Frontal cortex (tissue), 3 donors: ENCODE measurements at regions not wholly inside any gene's neighbourhood (a gene's known extent, or its start where the extent isn't known, plus 50 kb on each side); places are given as distances from the start of the nearest gene placed in this dataset.

Source experiments
- DNase-seq, 2 donors: peaks; one replicate each; pipeline ENCODE4 v3.0.0; 2012; ENCODE audit warnings: low spot score in 2 of 2
- FAIRE-seq: peaks from 2 replicates; lab custom pipeline; 2012; peaks lifted over from hg19 to GRCh38; lab: Jason Lieb, UNC
- donor health status: control.
- donor health status: control.
- donor health status: control.

DNA sequence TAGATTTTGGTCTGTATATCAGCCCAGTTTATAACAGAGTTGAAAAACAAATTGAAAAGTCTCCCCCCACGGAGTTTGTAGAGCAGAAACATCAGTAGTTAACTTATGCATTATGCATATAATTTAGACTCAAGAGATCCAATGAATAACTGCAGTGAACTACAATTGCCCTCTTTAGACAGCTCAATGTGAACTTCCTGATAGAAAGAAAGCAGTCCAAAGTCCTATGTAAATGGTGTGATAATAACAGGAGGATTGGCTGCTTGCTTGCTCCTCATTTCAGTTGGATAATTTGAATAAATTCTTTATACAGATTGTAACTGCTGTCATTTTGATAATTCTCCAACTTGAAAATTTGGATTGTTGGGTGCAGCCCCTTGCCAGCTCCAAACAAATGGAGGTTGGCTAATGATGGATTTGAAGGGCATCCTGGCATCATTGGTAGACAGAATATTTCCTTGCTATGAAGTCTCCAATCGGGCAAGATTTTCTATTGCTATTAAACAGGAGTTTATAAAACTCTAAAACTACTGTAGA, 297.1 kb downstream of the ASXL3 start:
- FAIRE-seq = no peak
- no peak for DNase-seq

DNA sequence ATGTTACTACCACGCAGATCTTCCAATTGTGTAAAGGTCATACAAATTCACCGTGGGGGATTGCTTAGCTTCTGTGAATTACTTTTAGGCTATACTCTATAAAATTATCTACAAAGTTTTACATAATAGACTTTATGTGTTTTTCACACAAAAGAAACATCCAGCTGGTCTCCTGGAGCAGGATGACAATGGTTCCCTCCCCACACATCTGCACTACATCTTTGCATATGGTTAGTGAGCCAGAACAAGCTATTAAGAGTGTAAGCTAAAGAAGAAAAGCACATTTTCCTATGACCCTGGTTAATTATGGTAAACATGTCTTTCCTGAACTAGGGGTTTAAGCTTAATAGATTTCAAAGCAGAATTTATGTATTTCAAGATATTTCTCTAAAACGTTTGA, 295.1 kb downstream of the ASXL3 start:
- no peak for FAIRE-seq
- DNase-seq = no peak

DNA sequence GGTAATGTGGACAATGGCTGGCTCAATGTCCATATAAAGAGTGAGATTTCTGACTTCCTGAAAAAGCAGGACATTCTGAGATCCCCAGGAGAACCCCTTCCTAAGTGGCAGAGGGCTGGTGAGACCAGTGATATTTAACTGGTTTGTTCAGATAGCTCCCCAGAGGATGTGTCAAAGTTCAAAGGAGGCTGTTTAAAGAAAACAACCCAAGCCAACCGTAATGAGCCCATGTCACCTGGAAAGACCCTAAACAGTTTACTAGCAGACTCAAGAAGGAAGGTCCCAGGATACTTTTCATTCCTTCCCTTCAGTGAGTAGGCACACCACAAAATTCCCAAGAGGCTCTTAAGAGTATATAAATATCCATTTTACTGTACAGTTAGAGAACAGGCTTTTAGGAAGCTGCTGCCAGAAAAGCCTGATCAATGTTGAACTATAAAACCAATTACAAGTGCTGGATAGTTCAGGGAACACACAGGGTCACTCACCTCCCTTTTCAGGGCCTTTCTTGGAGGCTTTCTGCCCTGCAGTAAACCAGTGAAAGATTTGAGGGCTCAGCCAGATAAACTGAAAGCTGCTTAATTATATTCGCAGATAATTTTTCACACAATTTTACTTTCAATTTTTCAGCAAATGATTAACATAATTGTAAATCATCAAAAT, 293.5 kb downstream of the ASXL3 start:
- DNase-seq (no peak), FAIRE-seq (no peak)

DNA sequence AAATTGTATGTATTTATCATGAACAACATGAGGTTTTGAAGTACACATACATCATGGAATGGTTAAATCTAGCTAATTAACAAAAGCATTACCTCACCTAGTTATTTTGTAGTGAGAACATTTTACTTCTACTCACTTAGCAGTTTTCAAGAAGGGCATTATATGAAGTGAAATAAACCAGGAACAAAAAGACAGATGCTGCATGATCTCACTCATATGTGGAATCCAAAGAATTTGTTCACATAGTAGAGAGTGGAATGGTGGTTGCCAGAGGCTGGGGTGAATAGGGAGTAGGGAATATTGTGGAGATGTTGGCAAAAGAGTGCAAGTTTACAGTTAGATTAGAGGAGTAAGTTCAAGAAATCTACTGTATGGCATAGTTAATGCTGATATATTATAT, 292.0 kb downstream of the ASXL3 start:
- DNase-seq (no peak), FAIRE-seq (no peak)

DNA sequence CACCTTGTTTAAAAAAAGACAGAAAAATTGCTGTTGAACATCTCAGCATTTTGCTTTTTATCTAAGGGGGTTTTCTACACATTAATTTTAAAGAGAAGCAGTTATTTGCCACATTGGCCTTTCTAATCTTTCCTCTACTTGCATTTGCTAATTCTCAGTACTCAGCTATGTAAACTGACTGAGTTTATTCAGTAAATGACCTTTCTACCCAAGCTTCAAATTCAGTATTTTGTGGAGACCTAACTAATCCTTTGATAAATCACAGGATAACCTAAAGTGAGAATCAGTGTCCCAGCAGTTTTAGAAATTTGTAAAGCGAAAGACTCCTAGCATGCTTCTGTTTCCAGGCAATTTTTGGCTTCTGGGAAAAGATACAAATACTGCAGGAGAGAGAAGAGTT, 288.4 kb downstream of the ASXL3 start:
- DNase-seq (no peak), FAIRE-seq (no peak)

DNA sequence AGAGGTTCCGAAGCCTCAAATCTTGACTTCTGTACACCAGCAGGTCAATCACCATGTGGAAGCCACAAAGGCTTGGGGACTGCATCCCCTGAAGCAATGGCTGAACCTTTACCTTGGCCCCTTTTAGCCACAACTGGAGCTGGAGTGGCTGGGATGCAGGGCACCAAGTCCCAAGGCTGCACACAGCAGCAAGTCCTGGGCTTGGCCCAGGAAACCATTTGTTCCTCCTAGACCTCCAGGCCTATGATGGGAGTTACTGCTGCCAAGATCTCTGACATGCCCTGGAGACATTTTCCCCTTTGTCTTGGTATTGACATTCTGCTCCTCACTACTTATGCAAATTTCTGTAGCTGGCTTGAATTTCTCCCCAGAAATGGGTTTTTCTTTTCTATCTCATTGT, 285.9 kb downstream of the ASXL3 start:
- DNase-seq (no peak), FAIRE-seq (no peak)

DNA sequence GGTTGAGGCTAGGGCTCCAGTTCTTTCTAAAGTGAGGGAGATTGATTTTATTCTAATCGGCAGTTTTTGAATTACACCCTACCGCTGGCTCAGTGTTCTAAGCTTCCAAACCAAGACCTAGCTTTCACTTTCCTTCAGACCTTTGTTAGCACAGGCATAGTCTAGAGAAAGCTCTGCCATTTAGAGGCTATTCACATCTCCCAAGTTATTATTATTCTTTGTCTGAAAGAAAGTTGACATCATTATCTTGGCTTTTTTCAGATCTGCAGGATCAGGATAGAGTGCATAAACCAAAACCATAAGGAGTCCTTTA, 276.8 kb downstream of the ASXL3 start:
- DNase-seq (no peak), FAIRE-seq (no peak)

DNA sequence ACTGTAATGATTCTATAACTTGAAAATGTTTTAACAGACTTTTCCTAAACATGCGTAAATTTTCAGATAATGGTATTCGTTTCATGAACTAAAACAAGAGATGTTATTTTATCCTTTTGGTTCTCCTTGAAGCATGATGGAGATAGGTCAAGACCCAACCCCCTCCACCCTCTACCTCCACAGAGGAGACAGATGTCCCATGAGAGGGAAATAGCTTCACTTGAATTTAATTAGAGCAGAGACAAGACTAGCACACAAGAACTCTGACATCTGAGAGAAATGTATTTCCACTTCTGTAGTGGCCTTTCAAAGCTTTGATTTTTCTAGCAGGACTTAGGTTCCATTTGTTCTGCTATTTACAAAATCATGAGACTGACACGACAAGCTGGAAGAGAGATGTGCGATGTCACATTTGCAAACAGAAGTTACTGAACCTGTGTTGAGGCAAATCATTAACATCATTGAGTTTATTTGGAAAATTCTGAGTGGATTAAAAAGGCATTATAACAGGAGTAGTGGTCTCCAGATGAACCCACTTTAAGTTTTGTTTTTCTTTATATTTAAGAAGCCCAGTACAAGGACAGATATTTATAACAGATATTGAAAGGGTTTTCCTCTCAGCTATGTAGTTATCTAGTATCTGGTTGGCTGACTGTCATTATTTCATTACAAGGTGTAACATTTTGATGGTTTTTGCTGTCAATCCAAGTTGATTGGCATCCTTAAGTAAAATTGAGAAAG, 276.2 kb downstream of the ASXL3 start:
- FAIRE-seq = no peak
- DNase-seq = no peak

DNA sequence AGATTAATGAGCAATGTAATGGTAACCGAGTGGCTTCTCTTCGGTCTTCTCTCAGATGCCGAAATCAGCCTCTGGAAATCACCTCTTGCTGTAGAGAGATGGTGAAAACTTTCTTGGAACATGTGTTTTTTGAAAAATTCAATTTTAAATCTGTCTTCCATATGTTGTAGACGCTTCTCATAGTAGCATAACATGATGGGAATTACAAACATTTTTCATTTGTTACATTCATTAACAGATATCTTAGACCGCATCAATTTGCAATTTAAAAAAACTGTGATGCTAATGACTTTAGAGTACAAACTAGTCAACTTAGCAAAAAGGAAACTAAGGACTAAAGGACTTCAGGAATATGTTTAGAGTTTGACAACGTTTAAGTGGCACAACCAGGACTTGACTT, 275.2 kb downstream of the ASXL3 start:
- DNase-seq (no peak), FAIRE-seq (no peak)

DNA sequence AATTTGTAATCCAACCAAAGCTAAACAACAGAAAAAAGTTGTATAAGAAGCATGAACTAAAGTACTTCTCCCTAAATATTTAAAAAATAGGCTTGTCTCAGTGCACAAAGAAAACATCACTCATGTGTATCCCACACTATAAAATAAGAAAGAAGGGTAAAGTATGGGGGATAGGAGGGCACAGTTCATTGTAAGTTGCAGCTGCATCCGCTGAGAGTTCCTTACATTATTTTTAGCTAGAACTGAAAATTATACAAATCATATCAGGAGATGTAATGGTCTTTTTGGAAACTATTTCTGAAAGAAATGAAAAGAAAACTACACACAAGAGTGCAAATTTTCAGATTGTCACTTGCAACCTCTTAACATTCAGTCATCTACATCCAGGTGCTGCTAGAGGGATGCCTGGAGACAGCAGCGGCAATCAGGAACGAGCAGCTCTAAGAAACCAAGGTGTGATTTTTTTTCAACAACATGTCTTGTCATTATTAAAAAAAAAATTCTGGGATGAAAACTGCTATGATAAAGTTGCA, 273.6 kb downstream of the ASXL3 start:
- FAIRE-seq (no peak), DNase-seq (no peak)

DNA sequence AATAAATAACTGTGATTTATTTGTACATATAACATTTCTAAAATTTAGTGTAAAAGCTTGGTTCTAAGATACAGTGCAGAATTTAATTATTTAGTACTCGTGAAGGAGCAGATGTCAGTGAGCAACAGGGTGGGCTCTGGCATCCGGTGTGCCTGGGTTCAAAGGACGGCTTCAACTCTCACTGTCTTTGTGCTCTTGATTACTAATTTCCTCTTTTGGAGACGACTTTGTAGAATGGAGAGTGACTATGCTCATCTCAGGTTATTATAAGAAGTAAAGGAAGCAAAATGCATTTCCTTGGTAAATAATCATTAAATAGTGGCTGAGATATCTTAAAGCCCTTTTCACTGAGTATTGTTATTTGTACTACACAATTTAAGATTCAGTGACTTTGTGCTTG, 271.7 kb downstream of the ASXL3 start:
- DNase-seq (no peak), FAIRE-seq (no peak)

DNA sequence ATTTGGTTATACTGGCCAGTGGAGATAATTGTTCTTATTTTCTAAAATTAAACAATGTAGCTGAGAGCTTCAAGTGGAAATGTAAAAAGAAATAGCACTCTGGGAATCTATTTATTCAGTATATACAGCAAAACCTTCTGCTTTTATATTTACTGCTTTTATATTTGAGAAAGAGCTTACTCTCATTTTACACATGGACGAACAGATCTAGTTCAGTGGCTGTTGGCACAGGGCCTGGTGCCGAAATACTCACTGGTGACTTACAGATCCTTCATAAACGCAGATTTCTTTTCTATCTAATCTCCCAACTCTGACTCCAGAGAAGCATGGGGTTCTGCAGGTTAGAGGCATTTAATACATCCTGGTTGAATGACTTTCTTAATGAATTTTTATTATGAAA, 266.2 kb downstream of the ASXL3 start:
- DNase-seq = no peak
- FAIRE-seq = no peak

DNA sequence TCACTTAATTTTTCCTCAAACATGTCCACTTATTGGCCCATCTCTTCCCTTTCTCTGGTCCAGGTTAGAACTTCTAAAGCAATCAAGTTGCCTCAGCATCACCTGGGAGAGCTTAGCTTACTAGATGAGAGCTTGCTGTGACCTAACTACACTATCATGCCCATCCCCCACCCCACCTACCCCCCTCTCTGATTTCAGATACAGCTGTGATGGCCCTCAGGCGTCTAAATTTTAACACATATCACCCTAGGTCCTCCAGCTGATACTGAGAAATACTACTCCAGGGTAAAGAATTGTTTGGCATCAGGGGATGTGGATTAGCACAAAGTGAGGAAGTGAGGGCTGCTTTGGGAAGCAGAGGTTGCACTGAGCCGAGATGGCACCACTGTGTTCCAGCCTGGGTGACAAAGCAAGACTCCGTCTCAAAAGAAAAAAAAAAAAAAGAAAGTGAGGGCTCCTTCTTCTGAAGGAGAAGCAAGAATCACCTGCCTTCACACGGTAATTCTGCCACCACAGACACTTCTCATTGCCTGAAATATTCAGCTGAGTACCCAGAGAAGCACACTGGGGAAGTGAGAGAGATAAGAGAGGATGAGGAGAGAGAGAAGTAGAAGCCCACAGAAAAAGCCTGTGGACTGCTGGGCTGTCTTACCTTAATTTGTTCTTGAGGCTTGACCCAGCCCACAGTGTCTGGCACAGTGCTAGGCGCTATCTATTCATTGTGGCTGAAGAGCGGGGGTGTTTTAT, 263.4 kb downstream of the ASXL3 start:
- DNase-seq = no peak
- no peak for FAIRE-seq

DNA sequence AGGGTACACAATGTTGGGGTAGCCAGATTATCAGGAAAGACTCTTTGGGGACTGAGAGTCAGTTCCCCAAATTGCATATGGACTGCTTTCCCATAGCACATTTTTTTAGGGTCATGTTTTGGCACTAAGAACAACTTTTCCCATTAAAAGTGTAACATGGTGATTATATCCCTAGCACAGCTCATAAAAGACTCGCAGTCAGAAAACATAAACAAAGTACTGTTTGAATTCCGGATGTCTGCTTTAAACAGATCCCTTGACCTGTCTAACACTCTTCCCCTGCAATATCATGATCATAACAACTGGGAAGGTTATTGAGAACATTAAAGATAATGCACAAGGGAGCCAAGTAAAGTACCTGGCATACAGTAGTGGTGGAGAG, 262.2 kb downstream of the ASXL3 start:
- FAIRE-seq = no peak
- DNase-seq = no peak

DNA sequence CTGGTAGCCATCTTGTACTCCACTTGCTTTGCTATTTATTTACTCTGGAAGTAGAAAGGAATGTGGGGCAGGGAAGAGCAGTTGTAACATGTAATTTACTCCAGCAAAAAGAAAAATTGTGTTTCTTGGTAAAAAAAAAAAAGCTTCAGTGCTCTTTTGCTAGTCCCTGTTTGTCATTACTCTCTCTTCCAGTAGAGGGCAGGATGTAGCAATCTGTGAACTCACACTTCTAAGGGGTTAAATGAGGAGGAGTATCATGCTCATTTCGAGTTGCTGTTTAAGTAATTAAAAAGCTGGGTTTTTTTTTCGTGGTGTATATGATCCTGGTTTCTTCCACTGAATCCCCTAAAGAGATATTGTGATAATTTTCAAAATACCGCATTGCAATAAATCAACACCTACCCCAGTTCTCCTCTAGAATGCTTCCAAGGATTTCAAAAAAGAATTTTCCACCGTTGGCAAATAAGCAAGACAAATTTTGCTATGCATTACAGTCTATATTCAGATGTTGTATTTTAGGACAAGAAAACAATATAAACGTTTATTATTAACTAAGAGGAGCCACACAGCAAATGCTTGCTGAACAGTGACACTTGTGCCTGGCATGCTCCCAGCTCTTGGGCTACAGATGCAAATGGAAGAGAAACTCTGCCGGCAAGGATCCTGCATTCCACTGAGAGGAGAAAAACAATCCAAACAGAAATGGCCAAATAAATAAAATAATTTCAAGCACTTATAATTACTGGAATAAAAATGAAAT, 261.6 kb downstream of the ASXL3 start:
- DNase-seq (peak in 1 of 2 donors; percentile 33), FAIRE-seq (peak; percentile 55)

DNA sequence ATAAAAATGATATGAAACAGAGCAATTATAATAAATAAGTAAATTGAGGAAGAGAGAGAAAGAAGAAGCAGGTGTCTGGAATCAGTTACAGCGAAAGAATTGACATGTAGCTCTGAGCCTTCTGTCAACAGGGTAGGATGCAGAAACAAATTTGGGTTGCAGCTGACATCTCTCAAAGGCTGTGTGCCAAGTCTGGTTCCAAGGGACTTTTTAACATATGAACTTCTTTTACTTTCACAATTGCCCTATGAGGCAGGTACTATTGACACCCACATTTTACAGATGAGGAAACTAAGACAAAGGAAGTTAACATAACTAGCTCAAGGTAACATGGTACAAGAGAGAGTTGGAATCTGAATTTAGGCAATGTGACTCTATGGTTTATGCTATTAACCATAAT, 260.0 kb downstream of the ASXL3 start:
- FAIRE-seq = no peak
- no peak for DNase-seq

DNA sequence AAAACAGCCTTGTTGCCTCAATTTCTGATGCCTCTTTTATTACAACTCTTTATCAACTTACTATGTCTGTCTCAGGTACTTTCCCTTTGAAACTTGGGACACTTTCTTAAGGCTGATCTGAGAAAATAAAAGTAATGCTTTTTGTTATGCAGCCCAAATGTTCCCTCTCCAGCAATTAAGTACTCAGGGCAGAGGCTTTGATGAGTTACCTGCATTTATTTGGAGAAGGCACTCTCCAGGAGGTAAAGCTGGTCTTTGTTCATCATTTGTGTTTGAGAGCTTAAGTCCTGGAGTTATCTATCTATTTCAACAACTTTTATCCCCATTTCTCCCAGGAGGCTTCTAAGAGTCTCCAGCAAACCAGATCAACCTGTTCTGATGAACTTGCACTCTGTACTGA, 259.2 kb downstream of the ASXL3 start:
- DNase-seq (no peak), FAIRE-seq (no peak)

DNA sequence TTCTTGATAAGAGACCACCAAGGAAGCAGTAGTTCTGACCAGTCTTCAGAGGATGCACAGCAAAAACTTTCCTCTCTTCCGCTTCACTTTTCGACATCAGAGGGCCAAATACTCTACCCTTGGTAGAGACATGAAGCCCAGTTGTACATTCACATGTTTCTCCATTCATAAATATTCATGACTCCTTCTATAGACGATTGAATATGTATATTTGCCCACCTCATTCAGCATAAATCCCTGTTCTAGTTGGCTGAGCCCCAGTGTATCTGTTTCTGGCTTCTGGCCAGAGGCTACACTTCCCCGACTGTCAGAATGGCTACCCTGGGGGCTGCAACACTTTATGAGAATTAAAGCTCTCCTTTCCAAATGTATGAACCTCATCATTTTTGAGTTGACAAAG, 258.5 kb downstream of the ASXL3 start:
- FAIRE-seq (no peak), DNase-seq (no peak)

DNA sequence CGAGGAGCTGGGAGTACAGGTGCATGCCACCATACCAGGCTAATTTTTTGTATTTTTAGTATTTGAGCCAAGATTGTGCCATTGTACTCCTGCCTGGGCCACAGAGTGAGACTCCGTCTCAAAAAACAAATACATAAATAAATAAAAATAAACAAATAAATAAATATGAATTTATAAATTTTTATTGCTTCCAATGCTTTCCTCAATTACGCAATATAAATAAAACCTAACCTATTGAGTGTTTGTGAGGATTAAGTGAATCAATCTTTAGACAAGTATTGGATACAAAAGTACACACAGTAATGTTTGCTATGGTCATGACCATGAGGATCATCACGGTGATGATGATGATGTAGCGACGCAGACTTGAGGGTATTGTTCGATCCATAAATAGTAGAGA, 257.4 kb downstream of the ASXL3 start:
- FAIRE-seq (no peak), DNase-seq (no peak)

DNA sequence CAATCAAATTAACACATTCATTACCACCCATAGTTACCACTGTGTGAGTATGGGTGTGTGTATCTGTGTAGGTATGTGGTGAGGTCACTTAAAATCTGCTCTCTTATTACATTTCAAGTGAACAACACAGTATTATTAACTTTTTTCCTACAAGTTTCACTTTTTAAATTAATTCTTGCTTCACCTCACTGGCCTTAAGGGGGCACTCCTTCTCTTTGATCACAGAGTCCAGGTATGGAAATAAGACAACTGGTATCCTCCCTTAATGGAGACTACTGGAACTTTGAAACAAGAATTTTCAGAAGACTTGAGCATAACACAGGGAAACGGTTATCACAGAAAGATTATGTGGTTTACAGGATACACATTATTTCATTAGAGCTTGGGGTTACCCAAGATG, 255.8 kb downstream of the ASXL3 start:
- FAIRE-seq = no peak
- DNase-seq = no peak
